Adipocyte (in vitro differentiated cells): ENCODE measurements at regions not wholly inside any gene's neighbourhood (a gene's known extent, or its start where the extent isn't known, plus 50 kb on each side); places are given as distances from the start of the nearest gene placed in this dataset.
"Not testable (repeated sequence)": the region's sequence is repeated elsewhere in the genome, so short reads cannot be mapped to it uniquely, and the experiment has no call there.

Source experiments
- DNase-seq: peaks from one replicate; pipeline ENCODE4 v3.0.0-alpha.2; 2015; ENCODE audit warnings: low read depth
- H3K27me3 ChIP-seq: replicated peaks from 2 replicates; pipeline ENCODE4 v1.7.0; 2013; ENCODE audit warnings: mild to moderate bottlenecking, low read length, moderate library complexity; ENCODE audit not compliant: control insufficient read depth, insufficient read depth
- H3K36me3 ChIP-seq: 2 replicates; pipeline ENCODE4 v1.7.0; 2013; ENCODE audit warnings: low read length, mild to moderate bottlenecking, moderate library complexity; ENCODE audit not compliant: control insufficient read depth, insufficient read depth, severe bottlenecking
- H3K4me1 ChIP-seq: 2 replicates; pipeline ENCODE4 v1.7.0; 2013; ENCODE audit warnings: mild to moderate bottlenecking, low read length, moderate library complexity; ENCODE audit not compliant: control insufficient read depth, insufficient read depth
- H3K4me3 ChIP-seq: 2 replicates; pipeline ENCODE4 v1.7.0; 2013; ENCODE audit warnings: mild to moderate bottlenecking, low read length, moderate library complexity
- H3K9ac ChIP-seq: 2 replicates; pipeline ENCODE4 v1.7.0; 2013; ENCODE audit warnings: mild to moderate bottlenecking, low read length, moderate library complexity
- H3K9me3 ChIP-seq: 2 replicates; pipeline ENCODE4 v1.7.0; 2013; ENCODE audit warnings: mild to moderate bottlenecking, low read length, moderate library complexity; ENCODE audit not compliant: control insufficient read depth

- peaks cover 19% of the 10 kb centered on the region for H3K9me3 ChIP-seq
- no peaks in the 10 kb centered on the region for H3K4me1 ChIP-seq
- DNase-seq = no peak
- no peak overlapping the region for H3K4me3 ChIP-seq
- no peaks in the 10 kb centered on the region for H3K36me3 ChIP-seq
- no peak overlapping the region for H3K9ac ChIP-seq
- no peaks in the 10 kb centered on the region for H3K27me3 ChIP-seq
Observed at GRCh38 chr11:71180694-71181470, 71.5 kb downstream of the SHANK2 start.

- Histone ChIP-seq H3K9ac (no peak overlapping the region), H3K9me3 (peaks cover 19% of the 10 kb centered on the region), H3K36me3 (no peaks in the 10 kb centered on the region), H3K4me3 (no peak overlapping the region), H3K4me1 (no peaks in the 10 kb centered on the region), H3K27me3 (no peaks in the 10 kb centered on the region)
- no peak for DNase-seq
Observed at GRCh38 chr11:71179877-71180605, 72.3 kb downstream of the SHANK2 start.

DNA sequence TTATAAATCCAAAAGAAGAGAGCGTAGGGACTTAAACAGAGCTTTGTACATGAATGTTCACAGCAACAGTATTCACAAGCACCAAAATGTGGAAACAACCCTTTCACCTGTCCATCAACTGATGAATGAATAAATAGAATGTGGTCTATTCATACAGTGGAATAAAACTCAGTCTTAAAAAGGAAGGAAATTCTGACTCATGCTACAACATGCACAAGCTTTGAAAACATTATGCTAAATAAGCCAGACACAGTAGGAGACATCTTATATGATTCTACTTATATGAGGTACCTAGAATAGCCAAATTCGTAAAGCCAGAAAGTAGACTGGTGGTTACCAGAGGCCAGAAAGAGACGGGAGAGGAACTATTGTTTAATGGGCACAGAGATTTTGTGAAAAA is 74.3 kb downstream of the SHANK2 start:
- DNase-seq = no peak
- Histone ChIP-seq H3K4me1 (no peaks in the 10 kb centered on the region), H3K9ac (no peak overlapping the region), H3K27me3 (no peaks in the 10 kb centered on the region), H3K36me3 (no peaks in the 10 kb centered on the region), H3K4me3 (no peak overlapping the region), H3K9me3 (peaks cover 19% of the 10 kb centered on the region)

DNA sequence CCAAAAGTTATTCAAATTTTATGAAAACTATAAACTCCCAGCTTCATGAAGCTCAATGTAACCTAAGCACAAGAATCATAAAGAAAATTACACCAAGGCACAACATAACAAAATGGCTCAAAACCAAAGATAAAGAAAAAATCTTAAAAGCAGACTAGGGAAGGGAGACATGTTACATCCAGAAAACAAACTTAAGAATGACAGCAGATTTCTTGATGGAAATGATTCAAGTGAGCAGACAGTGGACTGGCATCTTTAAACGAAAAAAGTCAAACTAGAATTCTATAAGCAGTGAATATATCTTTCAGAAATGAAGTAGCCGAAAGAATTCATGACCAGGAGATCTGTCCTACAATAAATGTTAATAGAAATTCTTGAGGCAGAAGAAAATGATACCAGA is 75.6 kb downstream of the SHANK2 start:
- no peaks in the 10 kb centered on the region for H3K36me3 ChIP-seq
- no peak for DNase-seq
- H3K27me3 ChIP-seq = no peaks in the 10 kb centered on the region
- H3K9me3 ChIP-seq = peaks cover 19% of the 10 kb centered on the region
- no peak overlapping the region for H3K4me3 ChIP-seq
- H3K9ac ChIP-seq = no peak overlapping the region
- H3K4me1 ChIP-seq = no peaks in the 10 kb centered on the region

DNA sequence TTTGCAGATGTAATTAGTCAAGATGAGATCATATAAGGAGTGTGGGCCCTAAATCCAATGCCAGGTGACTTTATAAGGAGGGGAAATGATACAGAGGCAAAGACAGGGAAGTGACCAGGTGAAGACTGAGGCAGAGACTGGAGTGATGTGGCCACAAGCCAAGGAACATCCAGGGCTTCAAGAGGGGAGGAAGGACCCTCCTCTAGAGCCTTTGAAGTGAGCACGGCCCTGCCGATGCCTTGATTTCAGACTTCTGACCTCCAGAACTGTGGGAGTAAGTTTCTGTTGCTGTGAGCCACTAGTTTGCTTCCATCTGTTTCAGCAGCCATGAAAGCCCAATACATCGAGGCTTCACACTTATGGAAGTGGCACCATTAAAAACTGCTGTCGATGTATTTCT is 78.7 kb downstream of the SHANK2 start:
- no peak for DNase-seq
- Histone ChIP-seq H3K36me3 (no peaks in the 10 kb centered on the region), H3K4me1 (no peaks in the 10 kb centered on the region), H3K9ac (no peak overlapping the region), H3K4me3 (no peak overlapping the region), H3K27me3 (no peaks in the 10 kb centered on the region), H3K9me3 (peaks cover 19% of the 10 kb centered on the region)

GRCh38 chr11:71172680-71173079 is 79.7 kb downstream of the SHANK2 start:
- no peaks in the 10 kb centered on the region for H3K36me3 ChIP-seq
- H3K9me3 ChIP-seq = peaks cover 17% of the 10 kb centered on the region
- H3K4me3 ChIP-seq = no peak overlapping the region
- no peak overlapping the region for H3K9ac ChIP-seq
- no peaks in the 10 kb centered on the region for H3K4me1 ChIP-seq
- H3K27me3 ChIP-seq = no peaks in the 10 kb centered on the region
- no peak for DNase-seq

DNA sequence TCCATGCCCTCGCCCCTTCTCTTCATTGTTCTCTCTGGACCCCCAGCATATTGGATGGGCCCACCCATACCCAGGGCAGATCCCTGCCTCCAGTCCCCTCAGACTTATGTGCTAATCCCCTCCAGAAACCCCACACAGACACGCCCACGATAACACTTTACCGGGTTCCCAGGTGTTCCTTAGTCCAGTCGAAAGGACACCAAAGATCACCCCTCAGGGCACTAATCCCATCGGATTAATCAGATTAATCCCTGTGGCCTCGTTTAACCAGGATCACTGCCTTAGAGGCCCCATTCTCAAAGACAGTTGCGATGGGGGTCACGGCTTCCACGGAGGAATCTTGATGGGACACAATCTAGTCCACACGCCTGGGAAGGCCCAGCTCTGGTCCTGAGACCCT is 80.8 kb downstream of the SHANK2 start:
- Histone ChIP-seq H3K4me3 (no peak overlapping the region), H3K36me3 (no peaks in the 10 kb centered on the region), H3K9ac (no peak overlapping the region), H3K9me3 (peaks cover 7% of the 10 kb centered on the region), H3K4me1 (no peaks in the 10 kb centered on the region), H3K27me3 (no peaks in the 10 kb centered on the region)
- DNase-seq = no peak

GRCh38 chr11:71170624-71171423 is 81.6 kb downstream of the SHANK2 start:
- no peaks in the 10 kb centered on the region for H3K9me3 ChIP-seq
- no peak for DNase-seq
- no peaks in the 10 kb centered on the region for H3K36me3 ChIP-seq
- H3K27me3 ChIP-seq = no peaks in the 10 kb centered on the region
- H3K4me1 ChIP-seq = no peaks in the 10 kb centered on the region
- no peak overlapping the region for H3K4me3 ChIP-seq
- H3K9ac ChIP-seq = no peak overlapping the region

GRCh38 chr11:71169313-71169712 is 83.1 kb downstream of the SHANK2 start:
- Histone ChIP-seq H3K27me3 (no peaks in the 10 kb centered on the region), H3K4me3 (no peak overlapping the region), H3K9ac (no peak overlapping the region), H3K4me1 (no peaks in the 10 kb centered on the region), H3K36me3 (no peaks in the 10 kb centered on the region), H3K9me3 (no peaks in the 10 kb centered on the region)
- no peak for DNase-seq

DNA sequence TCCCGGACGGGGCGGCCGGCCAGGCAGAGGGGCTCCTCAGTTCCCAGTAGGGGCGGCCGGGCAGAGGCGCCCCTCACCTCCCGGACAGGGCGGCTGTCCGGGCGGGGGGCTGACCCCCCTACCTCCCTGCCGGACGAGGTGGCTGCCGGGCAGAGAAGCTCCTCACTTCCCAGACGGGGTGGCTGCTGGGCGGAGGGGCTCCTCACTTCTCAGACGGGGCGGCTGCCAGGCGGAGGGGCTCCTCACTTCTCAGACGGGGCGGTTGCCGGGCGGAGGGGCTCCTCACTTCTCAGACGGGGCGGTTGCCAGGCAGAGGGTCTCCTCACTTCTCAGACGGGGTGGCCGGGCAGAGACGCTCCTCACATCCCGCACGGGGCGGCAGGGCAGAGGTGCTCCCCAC is 84.6 kb downstream of the SHANK2 start:
- H3K9ac ChIP-seq, H3K36me3 ChIP-seq, H3K27me3 ChIP-seq, H3K4me1 ChIP-seq, H3K9me3 ChIP-seq, DNase-seq, H3K4me3 ChIP-seq: not testable (repeated sequence)

- Histone ChIP-seq H3K4me1 (no peaks in the 10 kb centered on the region), H3K9me3 (peaks cover 3% of the 10 kb centered on the region), H3K4me3 (no peak overlapping the region), H3K9ac (no peak overlapping the region), H3K27me3 (no peaks in the 10 kb centered on the region), H3K36me3 (no peaks in the 10 kb centered on the region)
- DNase-seq = no peak
Observed at GRCh38 chr11:71165771-71166170, 86.6 kb downstream of the SHANK2 start.
